ENCODE measurements at regions not wholly inside any gene's neighbourhood (a gene's known extent, or its start where the extent isn't known, plus 50 kb on each side); places are given as distances from the start of the nearest gene placed in this dataset.

- H3K27ac ChIP-seq = no peak overlapping the region
- H3K27me3 ChIP-seq (ENCODE audit: insufficient read depth in 3 of 3, low read length in 2 of 3) = no peaks in the 10 kb centered on the region
- intact Hi-C loops (cut with DNase I) = no loop called here
- no peak for ATAC-seq
- 95 to 97% (median 97%) methylated on average over 3 of the region's 3 CpGs for WGBS, 3 donors
- no peaks in the 10 kb centered on the region for H3K9me3 ChIP-seq
- TF ChIP-seq, protein P1, sequence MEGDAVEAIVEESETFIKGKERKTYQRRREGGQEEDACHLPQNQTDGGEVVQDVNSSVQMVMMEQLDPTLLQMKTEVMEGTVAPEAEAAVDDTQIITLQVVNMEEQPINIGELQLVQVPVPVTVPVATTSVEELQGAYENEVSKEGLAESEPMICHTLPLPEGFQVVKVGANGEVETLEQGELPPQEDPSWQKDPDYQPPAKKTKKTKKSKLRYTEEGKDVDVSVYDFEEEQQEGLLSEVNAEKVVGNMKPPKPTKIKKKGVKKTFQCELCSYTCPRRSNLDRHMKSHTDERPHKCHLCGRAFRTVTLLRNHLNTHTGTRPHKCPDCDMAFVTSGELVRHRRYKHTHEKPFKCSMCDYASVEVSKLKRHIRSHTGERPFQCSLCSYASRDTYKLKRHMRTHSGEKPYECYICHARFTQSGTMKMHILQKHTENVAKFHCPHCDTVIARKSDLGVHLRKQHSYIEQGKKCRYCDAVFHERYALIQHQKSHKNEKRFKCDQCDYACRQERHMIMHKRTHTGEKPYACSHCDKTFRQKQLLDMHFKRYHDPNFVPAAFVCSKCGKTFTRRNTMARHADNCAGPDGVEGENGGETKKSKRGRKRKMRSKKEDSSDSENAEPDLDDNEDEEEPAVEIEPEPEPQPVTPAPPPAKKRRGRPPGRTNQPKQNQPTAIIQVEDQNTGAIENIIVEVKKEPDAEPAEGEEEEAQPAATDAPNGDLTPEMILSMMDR (IDR thresholded peaks at IDR 0.05) = no peak
- no peaks in the 10 kb centered on the region for H3K4me1 ChIP-seq
- no peaks in the 10 kb centered on the region for H3K36me3 ChIP-seq (ENCODE audit: insufficient read depth in 1 of 2, low read depth in 1 of 2)
- no peak for DNase-seq
- no peak overlapping the region for H3K4me3 ChIP-seq
These were observed 92.3 kb downstream of the MRPL14 start for GRCh38 chr6:44034931-44035345.

DNA sequence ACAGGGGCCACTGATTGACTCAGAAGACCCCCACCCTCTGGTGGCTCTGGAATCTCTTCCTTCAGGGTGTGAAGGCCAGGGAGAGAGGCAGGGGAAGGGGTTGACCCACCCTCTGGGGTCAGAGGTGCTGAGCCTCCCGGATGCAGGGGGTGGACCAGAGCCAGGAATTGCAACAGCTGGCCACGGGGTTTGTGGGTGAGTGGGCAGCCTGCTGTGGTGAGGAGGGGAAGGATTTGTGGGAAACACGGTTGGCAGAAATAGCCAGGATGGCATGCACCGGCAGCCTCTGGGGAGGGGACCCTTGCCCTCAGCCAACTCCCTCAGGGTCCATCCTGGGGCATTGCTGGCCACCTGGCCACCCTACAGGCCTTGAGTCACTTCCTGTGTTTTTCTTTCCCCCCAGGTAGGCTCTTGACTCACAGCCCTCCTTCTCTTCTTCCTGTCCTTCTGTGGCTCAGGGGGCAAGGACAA is 92.8 kb downstream of the MRPL14 start:
- ATAC-seq (peak in 1 of 4 donors; percentile 27), DNase-seq (no peak)
- H3K27ac ChIP-seq = no peak overlapping the region
- H3K4me1 ChIP-seq = no peaks in the 10 kb centered on the region
- intact Hi-C loops (cut with DNase I) = no loop called here
- H3K9me3 ChIP-seq = no peaks in the 10 kb centered on the region
- TF ChIP-seq, protein P1 (IDR thresholded peaks at IDR 0.05) = no peak
- 51 to 56% (median 52%) methylated on average over 4 of the region's 4 CpGs for WGBS, 3 donors
- no peak overlapping the region for H3K4me3 ChIP-seq
- no peaks in the 10 kb centered on the region for H3K36me3 ChIP-seq (ENCODE audit: insufficient read depth in 1 of 2, low read depth in 1 of 2)
- H3K27me3 ChIP-seq (ENCODE audit: insufficient read depth in 3 of 3, low read length in 2 of 3) = no peaks in the 10 kb centered on the region

DNA sequence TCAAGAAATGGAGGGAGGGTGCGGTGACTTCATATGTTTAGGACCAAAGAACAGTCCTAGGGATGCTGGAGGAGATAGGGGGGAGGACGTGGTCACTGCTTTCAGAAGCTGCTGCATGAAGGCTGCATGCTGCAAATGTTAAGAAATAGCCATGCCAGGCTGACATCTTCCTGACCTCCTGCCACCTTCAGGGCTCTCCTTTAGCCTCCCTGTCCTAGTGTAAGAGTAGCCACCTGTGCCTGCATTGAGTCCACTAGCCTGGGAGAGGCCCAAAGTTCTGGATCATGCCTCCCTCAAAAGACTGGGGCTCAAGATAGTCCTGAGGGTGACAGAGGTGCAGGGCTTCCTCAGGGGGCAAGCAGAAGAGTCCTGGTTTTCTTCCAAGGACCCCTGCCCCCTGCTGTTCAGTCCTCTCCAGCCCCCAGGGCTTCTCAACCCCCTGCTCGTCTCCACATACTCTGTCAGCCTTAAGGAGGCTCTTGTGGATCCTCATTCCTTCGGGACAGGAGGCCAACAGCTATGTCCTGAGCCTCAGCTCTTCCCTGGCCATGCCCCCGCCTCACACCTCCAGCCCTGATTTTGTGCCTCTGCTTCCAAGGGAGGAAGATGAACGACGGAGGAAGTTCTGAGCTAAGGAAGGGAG is 96.3 kb downstream of the MRPL14 start:
- Histone ChIP-seq H3K27me3 (ENCODE audit: insufficient read depth in 3 of 3, low read length in 2 of 3) (no peaks in the 10 kb centered on the region), H3K4me3 (no peak overlapping the region), H3K9me3 (no peaks in the 10 kb centered on the region), H3K36me3 (ENCODE audit: insufficient read depth in 1 of 2, low read depth in 1 of 2) (no peaks in the 10 kb centered on the region), H3K4me1 (peaks cover 3% of the 10 kb centered on the region), H3K27ac (no peak overlapping the region)
- 86 to 91% (median 88%) methylated on average over 7 of the region's 7 CpGs for WGBS, 3 donors
- TF ChIP-seq, protein P1 (IDR thresholded peaks at IDR 0.05) = no peak
- intact Hi-C loops (cut with DNase I) = no loop called here
- no peak for DNase-seq
- no peak for ATAC-seq

DNA sequence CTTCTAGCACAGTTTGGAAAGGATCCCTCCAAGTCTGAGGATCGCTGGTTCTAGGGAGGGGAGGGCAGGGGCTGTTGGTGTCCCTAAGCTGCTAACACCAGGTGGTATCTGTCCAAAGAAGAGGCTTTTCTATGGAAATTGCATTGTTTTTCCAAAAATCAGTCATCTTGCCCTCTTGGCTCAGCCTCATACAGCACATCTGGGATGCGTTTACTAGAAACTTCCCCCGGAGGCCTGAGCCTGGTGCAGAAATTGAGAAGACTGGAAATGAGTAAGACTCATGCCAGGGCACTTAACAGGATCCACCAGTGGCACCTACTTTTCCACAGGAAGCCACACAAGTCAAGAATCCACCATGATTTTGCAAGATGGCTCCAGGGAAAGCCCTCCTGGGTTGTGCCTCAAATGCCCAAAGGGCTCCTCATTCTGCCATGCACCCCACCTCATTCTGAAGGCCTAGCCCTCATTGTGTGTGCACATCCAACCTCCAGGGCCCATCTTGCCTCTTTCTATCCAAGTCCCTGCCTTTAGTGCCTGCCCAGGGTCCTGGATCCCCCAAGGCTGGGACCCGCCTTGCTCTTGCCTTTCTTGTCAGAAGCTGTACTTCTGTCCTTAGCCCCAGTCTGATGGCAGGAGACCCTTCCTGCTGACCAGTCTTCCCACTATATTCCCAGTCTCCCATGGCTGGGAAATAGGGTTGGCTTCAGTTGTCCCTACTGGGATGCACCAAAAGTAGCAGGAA is 97.6 kb downstream of the MRPL14 start:
- Histone ChIP-seq H3K4me1 (peaks cover 3% of the 10 kb centered on the region), H3K27ac (no peak overlapping the region), H3K27me3 (ENCODE audit: insufficient read depth in 3 of 3, low read length in 2 of 3) (no peaks in the 10 kb centered on the region), H3K36me3 (ENCODE audit: insufficient read depth in 1 of 2, low read depth in 1 of 2) (no peaks in the 10 kb centered on the region), H3K9me3 (no peaks in the 10 kb centered on the region), H3K4me3 (no peak overlapping the region)
- TF ChIP-seq, protein P1 (IDR thresholded peaks at IDR 0.05) = no peak
- ATAC-seq = no peak
- 53 to 64% (median 55%) methylated on average over 4 of the region's 4 CpGs for WGBS, 3 donors
- DNase-seq = no peak
- intact Hi-C loops (cut with DNase I) = no loop called here
